GM19455 (cell line): ENCODE measurements at regions not wholly inside any gene's neighbourhood (a gene's known extent, or its start where the extent isn't known, plus 50 kb on each side); places are given as distances from the start of the nearest gene placed in this dataset.

Experiments used
- ATAC-seq: cut with Tn5 transposase; IDR thresholded peaks from one replicate; pipeline ENCODE4 v1.9.1; 2021; ENCODE audit not compliant: unreplicated experiment

- ATAC-seq, result no peak
Observed at GRCh38 chr4:160161026-160161425, 1058.1 kb downstream of the RAPGEF2 start.

- ATAC-seq, result no peak
Observed at GRCh38 chr4:160175064-160175643, 1072.3 kb downstream of the RAPGEF2 start.

DNA sequence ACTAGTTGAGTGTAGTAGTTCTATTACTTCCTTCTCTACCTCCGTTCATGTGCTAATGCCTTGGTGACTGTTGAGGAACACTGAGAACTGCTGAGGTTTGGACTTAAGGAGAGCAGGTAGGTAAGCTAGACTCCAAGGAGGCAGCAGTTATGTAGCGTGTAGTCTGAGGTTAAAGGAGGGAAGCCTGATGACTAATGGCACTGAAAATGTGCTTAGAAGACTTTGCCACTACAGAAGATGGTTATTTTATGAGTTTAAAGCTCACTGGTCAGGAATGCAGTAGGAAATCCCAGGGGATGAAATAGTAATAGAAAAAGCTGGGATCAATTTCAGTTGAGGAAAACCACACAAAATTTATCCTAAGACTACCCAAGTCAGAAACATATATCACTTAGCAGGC lies 1077.3 kb downstream of the RAPGEF2 start:
- no peak for ATAC-seq

DNA sequence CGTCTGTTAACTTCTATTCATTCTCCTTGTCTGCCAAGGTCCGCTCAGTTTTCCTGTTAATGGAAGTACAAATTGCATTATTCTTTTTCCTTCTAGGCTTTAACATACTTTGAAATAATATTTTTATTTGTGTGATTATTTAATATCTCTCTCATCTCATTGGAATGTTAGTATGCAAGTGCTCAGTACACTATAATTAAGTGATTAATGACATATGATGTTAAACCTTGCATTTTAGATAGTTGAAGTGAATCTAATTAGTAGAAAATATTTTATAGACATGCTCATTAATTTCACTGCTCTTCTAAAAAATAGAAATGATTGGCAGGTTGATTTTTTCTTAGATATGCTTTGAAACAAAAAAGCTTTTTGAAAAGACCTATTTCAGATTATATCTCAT lies 1079.8 kb downstream of the RAPGEF2 start:
- no peak for ATAC-seq

DNA sequence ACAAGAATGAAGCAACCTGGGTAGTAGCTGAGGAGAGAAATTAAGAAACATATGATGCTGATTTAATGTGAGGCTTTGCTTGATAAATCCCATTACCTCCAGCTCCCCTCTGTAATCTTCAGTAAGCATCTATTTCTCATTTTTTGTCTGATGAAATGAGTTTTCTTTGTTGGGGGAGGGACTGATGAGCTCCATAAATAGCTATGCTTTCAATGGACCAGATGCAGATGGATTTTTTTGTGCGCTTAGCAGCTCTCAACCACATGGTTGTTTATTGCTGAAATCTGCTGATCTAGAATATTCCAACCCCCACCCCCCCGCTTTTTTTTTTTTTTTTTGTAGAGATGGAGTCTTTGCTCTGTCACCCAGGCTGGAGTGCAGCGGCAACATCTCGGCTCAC lies 1082.0 kb downstream of the RAPGEF2 start:
- ATAC-seq, result no peak

- no peak for ATAC-seq
Observed at GRCh38 chr4:160193787-160194186, 1090.9 kb downstream of the RAPGEF2 start.

GRCh38 chr4:160194716-160195115 lies 1091.8 kb downstream of the RAPGEF2 start:
- no peak for ATAC-seq

GRCh38 chr4:160202802-160203201 lies 1099.9 kb downstream of the RAPGEF2 start:
- no peak for ATAC-seq

- ATAC-seq, result no peak
Observed at GRCh38 chr4:160212078-160212477, 1109.2 kb downstream of the RAPGEF2 start.

DNA sequence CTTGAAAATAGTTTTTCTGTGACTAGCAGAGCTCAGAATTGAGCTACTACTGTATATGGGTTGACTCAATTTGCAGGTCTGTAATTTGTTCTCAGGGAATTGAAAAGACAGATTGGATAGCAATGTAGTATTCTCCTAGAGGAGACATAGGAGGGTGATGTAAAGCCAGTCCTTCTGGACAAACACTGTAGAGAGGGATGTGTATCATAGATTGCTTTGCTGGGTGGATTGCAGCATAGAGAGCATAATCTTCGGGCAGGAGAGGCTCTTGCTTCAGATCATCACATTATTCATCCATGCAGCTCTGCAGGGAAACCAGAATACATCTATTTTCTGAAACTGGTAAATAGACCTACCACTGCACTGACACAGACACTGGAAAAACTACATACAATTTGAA lies 1110.5 kb downstream of the RAPGEF2 start:
- ATAC-seq, result no peak

DNA sequence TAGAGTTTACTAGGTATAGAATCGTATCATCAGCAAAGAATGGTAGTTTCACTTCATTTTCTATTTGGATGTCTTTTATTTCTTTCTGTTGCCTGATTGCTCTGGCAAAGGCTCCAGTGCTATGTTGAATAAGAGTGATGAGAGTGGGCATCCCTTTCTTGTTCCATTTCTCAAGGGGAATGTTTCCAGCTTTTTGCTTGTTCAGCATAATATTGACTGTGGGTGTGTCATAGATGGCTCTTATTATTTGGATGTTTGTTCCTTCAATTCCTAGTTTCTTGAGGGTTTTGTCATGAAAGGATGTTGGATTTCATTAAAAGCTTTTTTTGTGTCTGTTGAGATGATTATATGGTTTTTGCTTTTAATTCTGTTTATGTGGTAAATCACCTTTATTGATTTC lies 1114.5 kb downstream of the RAPGEF2 start:
- no peak for ATAC-seq

DNA sequence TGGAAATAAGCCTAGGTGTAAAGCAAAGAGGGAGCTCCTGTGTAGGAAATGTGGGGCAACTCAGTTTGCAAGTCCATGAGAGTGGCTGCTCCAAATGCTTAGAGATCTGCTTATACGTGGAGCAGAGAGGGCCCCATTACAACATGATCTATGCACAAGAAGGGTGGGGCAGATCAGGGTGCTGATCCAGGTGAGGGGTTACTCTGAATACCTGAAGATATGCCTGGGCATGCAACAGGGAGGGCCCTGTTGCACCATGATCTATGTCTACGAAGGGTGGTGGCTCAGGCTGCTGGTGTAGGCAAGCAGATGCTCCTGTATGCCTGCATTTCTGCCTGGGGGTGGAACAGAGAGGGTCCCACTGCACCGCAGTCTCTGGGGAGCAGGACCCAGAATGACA lies 1121.2 kb downstream of the RAPGEF2 start:
- ATAC-seq, result no peak

GRCh38 chr4:160233141-160233540 lies 1130.3 kb downstream of the RAPGEF2 start:
- no peak for ATAC-seq

DNA sequence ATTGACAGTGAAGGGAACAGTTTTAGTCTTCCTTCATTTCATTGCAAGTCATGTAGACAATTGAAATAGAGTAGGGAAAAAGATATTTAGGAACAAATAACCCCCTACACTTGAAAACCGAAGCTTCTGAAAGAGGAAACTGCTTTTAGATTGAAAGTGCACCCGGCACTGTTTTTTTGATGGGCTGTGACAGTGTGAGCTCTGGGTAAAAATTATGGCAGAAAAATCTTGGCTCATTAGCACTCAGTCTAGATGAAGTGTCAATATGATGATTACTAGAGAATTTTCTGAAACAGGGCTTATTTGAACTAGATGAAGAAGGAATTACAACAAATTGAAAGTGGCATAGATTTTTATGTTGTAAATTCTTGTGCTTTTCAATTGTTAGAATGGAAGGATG lies 1132.4 kb downstream of the RAPGEF2 start:
- no peak for ATAC-seq

- no peak for ATAC-seq
Observed at GRCh38 chr4:160235771-160236170, 1132.9 kb downstream of the RAPGEF2 start.

DNA sequence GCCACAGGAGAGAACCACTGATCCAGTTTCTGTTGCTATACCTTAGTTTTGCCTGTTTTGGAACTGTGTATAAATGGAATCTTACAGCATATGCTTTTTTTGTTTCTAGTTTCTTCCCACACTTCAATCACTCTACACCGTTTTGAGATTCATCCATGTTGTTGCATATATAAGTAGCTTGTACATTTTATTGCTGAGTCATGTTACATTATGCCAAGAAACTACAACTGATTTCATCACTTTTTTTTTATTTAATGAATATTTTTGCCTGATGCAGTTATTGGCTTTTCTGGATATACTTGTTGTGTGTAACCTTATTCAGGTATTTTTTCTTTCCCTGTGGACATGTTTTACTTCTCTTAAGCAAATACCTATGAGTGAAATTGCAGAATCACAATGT lies 1135.9 kb downstream of the RAPGEF2 start:
- no peak for ATAC-seq

DNA sequence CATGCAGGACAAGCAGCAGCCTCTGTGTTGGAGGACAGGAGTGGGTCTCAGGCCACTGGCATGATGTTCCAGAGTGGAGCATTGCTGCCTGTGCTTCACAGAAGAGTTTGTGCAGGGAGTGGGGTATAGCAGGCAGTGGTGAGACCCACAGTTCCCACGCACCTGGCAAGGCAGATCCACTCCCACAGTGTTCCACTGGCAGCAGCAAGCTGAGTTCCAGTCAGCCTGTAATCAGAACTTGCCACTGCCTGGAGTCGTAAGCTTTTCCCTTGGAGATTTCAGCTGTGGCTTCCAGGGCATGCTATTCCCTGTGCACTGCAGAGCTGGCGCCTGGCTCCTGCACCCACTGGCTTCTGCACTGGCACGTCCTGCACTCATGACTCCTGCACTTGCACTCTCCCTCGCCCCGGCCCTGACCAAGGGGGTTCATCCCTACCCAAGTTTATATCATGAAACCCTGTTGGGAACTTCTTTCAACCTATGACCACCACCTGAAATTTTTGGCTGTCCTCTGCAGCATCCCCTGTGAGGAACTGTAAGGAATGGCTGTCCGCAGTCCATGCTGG lies 1144.3 kb downstream of the RAPGEF2 start:
- ATAC-seq, result no peak

DNA sequence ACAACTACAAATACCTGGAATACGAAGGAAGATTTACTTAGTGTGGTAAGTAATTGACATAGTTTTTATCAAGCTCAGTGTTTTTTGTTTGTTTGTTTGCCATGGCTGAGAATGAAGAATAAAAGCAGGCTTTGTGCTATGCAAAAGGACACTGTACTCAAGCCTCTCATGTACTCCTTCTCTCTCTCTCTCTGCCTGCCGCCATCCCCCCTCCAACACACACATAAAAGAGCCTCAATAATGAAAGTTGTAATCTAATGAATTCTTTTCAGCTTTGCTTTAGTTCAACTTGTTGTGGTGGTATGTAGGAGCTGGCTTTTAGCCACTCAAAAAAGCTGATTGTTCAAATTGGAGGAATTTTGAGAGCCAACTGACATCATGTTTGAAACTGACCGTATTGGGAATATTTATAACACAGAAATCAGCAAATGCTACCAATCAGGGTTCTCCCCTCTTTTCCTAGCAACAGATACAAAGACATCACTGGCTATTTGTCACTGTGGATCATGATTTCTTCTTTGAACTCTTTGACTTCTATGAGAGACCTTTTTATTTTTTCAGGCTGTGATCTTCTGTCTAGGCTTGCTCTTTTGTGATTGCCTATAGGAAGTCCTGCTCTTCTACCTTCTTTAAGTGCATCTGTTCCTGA lies 1148.8 kb downstream of the RAPGEF2 start:
- ATAC-seq, result no peak

DNA sequence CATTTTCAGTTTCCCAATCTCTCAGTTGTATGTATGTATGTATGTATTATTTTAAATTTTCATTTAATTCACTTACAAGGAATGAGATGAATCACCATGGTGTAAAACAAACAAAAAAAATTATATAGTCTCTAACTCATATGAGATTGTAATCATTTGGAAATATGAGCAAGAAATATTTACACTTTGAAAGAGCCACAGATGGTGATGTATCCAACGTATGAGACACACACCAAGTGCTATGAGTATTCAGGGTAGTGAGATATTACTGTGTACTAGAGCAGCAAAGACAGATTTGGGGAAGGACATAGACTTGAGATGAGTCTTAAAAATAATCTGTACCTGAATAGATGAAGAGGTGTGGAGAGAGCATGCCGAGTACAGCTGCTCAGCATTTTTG lies 1154.4 kb downstream of the RAPGEF2 start:
- no peak for ATAC-seq

GRCh38 chr4:160265014-160265413 lies 1162.1 kb downstream of the RAPGEF2 start:
- no peak for ATAC-seq

DNA sequence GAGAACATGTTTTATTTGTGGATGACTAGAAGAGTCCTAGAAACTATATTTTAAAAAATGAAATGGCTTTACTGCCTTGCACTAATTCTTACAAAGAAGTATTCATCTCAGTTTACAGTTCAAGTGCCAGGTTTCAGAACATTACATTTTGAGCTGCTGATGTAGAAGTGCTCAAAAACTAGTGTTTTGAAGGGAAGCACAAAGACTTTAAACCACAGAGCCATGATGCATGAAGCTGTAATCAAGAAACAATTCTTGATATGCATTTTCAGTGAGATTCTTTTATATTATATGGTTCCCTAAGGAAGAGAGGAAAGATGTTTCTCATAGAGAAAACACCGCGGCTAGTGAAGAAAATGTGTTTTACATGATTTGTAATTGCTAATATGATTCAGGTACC lies 1163.0 kb downstream of the RAPGEF2 start:
- no peak for ATAC-seq

DNA sequence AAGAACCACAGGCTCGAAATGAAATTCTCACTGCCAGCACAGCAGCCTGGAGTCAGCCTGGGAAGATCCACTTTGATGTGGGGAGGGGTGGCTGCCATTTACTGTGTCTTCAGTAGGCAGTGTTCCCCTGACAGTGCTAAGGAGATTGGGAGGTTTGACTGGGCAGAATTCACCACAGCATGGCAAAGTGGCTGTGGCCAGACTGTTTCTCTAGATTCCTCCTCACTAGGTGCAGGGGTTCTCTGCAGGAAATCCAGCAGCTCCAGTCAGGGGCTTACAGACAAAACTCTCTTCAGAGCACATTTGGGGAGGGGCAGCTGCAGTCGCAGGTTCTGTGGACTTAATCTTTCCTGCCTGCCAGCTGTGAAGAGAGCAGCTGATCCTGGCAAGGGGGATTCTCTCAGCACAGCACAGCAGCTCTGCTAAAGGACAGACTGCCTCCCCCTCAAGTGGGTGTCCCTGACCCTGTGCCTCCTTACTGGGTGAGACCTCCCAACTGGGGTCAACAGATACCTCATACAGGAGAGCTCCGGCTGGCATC lies 1174.0 kb downstream of the RAPGEF2 start:
- ATAC-seq, result no peak

- ATAC-seq, result no peak
Observed at GRCh38 chr4:160283081-160283480, 1180.2 kb downstream of the RAPGEF2 start.
